SK-N-SH treated with all-trans-retinoic acid at 6 μM for 48 hours (cell line): ENCODE measurements at regions not wholly inside any gene's neighbourhood (a gene's known extent, or its start where the extent isn't known, plus 50 kb on each side); places are given as distances from the start of the nearest gene placed in this dataset.

Source experiments
- BACH2 ChIP-seq: fragments of 250-450 bp; sonication (Bioruptor Pico); IDR thresholded peaks from 2 replicates; pipeline ENCODE4 v1.9.0; 2021; ENCODE audit warnings: mild to moderate bottlenecking, borderline replicate concordance
- ESRRG ChIP-seq: fragments of 250-450 bp; sonication (Bioruptor Pico); IDR thresholded peaks from 2 replicates; pipeline ENCODE4 v1.6.1; 2021; ENCODE audit warnings: mild to moderate bottlenecking
- GLIS3 ChIP-seq: fragments of 250-450 bp; sonication (Bioruptor Pico); IDR thresholded peaks from 2 replicates; pipeline ENCODE4 v1.5.0; 2020; ENCODE audit warnings: mild to moderate bottlenecking, moderate library complexity
- OSR1 ChIP-seq: fragments of 250-450 bp; sonication (Bioruptor Pico); IDR thresholded peaks from 2 replicates; pipeline ENCODE4 v1.8.0; 2022; ENCODE audit warnings: moderate library complexity, mild to moderate bottlenecking, inconsistent platforms
- SNAI2 ChIP-seq: fragments of 250-450 bp; sonication (Bioruptor Pico); IDR thresholded peaks from 2 replicates; pipeline ENCODE4 v1.5.0; 2020; ENCODE audit warnings: mild to moderate bottlenecking, moderate library complexity
- ZFP30 ChIP-seq: fragments of 450-650 bp; formaldehyde crosslinking; IDR thresholded peaks from 2 replicates; pipeline ENCODE4 v1.5.0; 2022; ENCODE audit warnings: mild to moderate bottlenecking, moderate library complexity
- ZNF565 ChIP-seq: fragments of 450-650 bp; formaldehyde crosslinking; conservative IDR thresholded peaks from 2 replicates; pipeline ENCODE4 v1.5.0; 2020; ENCODE audit warnings: low read depth, mild to moderate bottlenecking, moderate library complexity
- TF ChIP-seq, protein P1 (sequence below): fragments of 250-450 bp; sonication (Bioruptor Pico); IDR thresholded peaks from 2 replicates; pipeline ENCODE4 v1.8.0; 2021; ENCODE audit warnings: low read depth, mild to moderate bottlenecking, moderate library complexity, borderline replicate concordance
- TF ChIP-seq, protein P2 (sequence below): fragments of 250-450 bp; sonication (Bioruptor Pico); IDR thresholded peaks from 2 replicates; pipeline ENCODE4 v1.5.1; 2020; ENCODE audit warnings: low read depth, mild to moderate bottlenecking, moderate library complexity
- TF ChIP-seq, protein P3 (sequence below): fragments of 250-450 bp; sonication (Bioruptor Pico); IDR thresholded peaks from 2 replicates; pipeline ENCODE4 v1.8.0; 2020; ENCODE audit warnings: mild to moderate bottlenecking, moderate library complexity, borderline replicate concordance

DNA sequence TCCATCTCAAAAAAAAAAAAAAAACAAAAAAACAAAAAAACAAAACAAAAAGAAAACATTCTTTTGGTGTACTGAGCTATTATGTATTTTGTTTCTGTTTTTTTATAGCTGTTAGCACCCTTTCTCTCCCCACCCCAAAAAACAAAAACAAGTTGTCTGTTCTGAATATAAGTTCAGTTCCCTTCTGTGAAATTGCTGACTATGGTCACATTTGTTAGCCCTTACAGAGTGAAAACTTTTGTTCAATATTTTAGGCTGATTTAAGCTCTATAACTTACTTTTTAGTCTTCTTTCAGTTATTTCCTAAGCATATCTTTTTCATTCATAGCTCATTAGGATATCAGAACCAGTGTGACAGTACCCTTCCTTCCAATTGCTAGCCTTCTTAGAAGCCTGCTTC is 1056.6 kb upstream of the NCAM2 start:
- TF ChIP-seq, protein P1, sequence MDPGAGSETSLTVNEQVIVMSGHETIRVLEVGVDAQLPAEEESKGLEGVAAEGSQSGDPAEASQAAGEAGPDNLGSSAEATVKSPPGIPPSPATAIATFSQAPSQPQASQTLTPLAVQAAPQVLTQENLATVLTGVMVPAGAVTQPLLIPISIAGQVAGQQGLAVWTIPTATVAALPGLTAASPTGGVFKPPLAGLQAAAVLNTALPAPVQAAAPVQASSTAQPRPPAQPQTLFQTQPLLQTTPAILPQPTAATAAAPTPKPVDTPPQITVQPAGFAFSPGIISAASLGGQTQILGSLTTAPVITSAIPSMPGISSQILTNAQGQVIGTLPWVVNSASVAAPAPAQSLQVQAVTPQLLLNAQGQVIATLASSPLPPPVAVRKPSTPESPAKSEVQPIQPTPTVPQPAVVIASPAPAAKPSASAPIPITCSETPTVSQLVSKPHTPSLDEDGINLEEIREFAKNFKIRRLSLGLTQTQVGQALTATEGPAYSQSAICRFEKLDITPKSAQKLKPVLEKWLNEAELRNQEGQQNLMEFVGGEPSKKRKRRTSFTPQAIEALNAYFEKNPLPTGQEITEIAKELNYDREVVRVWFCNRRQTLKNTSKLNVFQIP = no peak
- no peak for TF ChIP-seq SNAI2
- TF ChIP-seq, protein P2, sequence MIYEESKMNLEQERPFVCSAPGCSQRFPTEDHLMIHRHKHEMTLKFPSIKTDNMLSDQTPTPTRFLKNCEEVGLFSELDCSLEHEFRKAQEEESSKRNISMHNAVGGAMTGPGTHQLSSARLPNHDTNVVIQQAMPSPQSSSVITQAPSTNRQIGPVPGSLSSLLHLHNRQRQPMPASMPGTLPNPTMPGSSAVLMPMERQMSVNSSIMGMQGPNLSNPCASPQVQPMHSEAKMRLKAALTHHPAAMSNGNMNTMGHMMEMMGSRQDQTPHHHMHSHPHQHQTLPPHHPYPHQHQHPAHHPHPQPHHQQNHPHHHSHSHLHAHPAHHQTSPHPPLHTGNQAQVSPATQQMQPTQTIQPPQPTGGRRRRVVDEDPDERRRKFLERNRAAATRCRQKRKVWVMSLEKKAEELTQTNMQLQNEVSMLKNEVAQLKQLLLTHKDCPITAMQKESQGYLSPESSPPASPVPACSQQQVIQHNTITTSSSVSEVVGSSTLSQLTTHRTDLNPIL (CRISPR knock-in tag) = no peak
- no peak for TF ChIP-seq ESRRG
- TF ChIP-seq, protein P3, sequence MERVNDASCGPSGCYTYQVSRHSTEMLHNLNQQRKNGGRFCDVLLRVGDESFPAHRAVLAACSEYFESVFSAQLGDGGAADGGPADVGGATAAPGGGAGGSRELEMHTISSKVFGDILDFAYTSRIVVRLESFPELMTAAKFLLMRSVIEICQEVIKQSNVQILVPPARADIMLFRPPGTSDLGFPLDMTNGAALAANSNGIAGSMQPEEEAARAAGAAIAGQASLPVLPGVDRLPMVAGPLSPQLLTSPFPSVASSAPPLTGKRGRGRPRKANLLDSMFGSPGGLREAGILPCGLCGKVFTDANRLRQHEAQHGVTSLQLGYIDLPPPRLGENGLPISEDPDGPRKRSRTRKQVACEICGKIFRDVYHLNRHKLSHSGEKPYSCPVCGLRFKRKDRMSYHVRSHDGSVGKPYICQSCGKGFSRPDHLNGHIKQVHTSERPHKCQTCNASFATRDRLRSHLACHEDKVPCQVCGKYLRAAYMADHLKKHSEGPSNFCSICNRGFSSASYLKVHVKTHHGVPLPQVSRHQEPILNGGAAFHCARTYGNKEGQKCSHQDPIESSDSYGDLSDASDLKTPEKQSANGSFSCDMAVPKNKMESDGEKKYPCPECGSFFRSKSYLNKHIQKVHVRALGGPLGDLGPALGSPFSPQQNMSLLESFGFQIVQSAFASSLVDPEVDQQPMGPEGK = no peak
- no peak for TF ChIP-seq OSR1 (CRISPR knock-in tag)
- TF ChIP-seq ZFP30 = no peak
- no peak for TF ChIP-seq GLIS3
- no peak for TF ChIP-seq ZNF565 (CRISPR knock-in tag)
- TF ChIP-seq BACH2 (CRISPR knock-in tag) = no peak
